RWPE2 (cell line): ENCODE measurements at regions not wholly inside any gene's neighbourhood (a gene's known extent, or its start where the extent isn't known, plus 50 kb on each side); places are given as distances from the start of the nearest gene placed in this dataset.

ENCODE experiments used
- ATAC-seq: fragments of 200-7000 bp; cut with Tn5 transposase; 3 replicates; pipeline ENCODE4 v1.9.1; 2021; ENCODE audit warnings: low read depth
- DNase-seq: peaks from one replicate; pipeline ENCODE4 v3.0.0-alpha.2; 2020; ENCODE audit warnings: low spot score
- H3K27ac ChIP-seq: fragments of 450-650 bp; 2 replicates; pipeline ENCODE4 v1.5.1; 2017; ENCODE audit warnings: mild to moderate bottlenecking; ENCODE audit not compliant: poor library complexity, severe bottlenecking
- H3K27me3 ChIP-seq: fragments of 250-450 bp; sonication (Bioruptor Pico); 2 replicates; pipeline ENCODE4 v1.5.1; 2021; ENCODE audit warnings: mild to moderate bottlenecking, moderate library complexity; ENCODE audit not compliant: insufficient read depth, poor library complexity, severe bottlenecking
- H3K36me3 ChIP-seq: fragments of 250-450 bp; sonication (Bioruptor Pico); 2 replicates; pipeline ENCODE4 v1.5.1; 2020; ENCODE audit warnings: low read depth, mild to moderate bottlenecking, moderate library complexity
- H3K4me1 ChIP-seq: fragments of 250-450 bp; sonication (Bioruptor Pico); 2 replicates; pipeline ENCODE4 v1.5.1; 2021; ENCODE audit warnings: mild to moderate bottlenecking, moderate library complexity; ENCODE audit not compliant: insufficient read depth, poor library complexity, severe bottlenecking
- H3K4me3 ChIP-seq: fragments of 250-450 bp; sonication (Bioruptor Pico); 2 replicates; pipeline ENCODE4 v1.5.1; 2021; ENCODE audit warnings: mild to moderate bottlenecking, moderate library complexity; ENCODE audit not compliant: severe bottlenecking
- H3K9me3 ChIP-seq: fragments of 250-450 bp; sonication (Bioruptor Pico); 2 replicates; pipeline ENCODE4 v1.5.1; 2021; ENCODE audit warnings: mild to moderate bottlenecking, moderate library complexity; ENCODE audit not compliant: severe bottlenecking
- CTCF ChIP-seq: fragments of 450-650 bp; IDR thresholded peaks from one replicate; pipeline ENCODE4 v1.5.1; 2017; ENCODE audit warnings: mild to moderate bottlenecking, moderate library complexity; ENCODE audit not compliant: poor library complexity, severe bottlenecking

GRCh38 chr12:105622846-105623736, 292.6 kb downstream of the C12orf75 start:
- no peaks in the 10 kb centered on the region for H3K27me3 ChIP-seq
- DNase-seq, result no peak
- H3K9me3 ChIP-seq, result no peaks in the 10 kb centered on the region
- no peaks in the 10 kb centered on the region for H3K36me3 ChIP-seq
- peaks cover 7% of the 10 kb centered on the region for H3K4me1 ChIP-seq
- no peak overlapping the region for H3K27ac ChIP-seq
- TF ChIP-seq CTCF, result no peak
- H3K4me3 ChIP-seq, result no peak overlapping the region
- no peak for ATAC-seq

GRCh38 chr12:105626653-105627052, 296.2 kb downstream of the C12orf75 start:
- no peak for TF ChIP-seq CTCF
- H3K4me3 ChIP-seq, result no peak overlapping the region
- ATAC-seq, result no peak
- no peaks in the 10 kb centered on the region for H3K27me3 ChIP-seq
- no peaks in the 10 kb centered on the region for H3K36me3 ChIP-seq
- DNase-seq, result no peak
- H3K9me3 ChIP-seq, result no peaks in the 10 kb centered on the region
- H3K27ac ChIP-seq, result no peak overlapping the region
- peaks cover 8% of the 10 kb centered on the region for H3K4me1 ChIP-seq

GRCh38 chr12:105637470-105637869, 307.0 kb downstream of the C12orf75 start:
- DNase-seq (no peak), ATAC-seq (no peak)
- Histone ChIP-seq H3K4me1 (no peaks in the 10 kb centered on the region), H3K4me3 (no peak overlapping the region), H3K36me3 (no peaks in the 10 kb centered on the region), H3K27ac (no peak overlapping the region), H3K9me3 (peaks cover 3% of the 10 kb centered on the region), H3K27me3 (no peaks in the 10 kb centered on the region)
- TF ChIP-seq CTCF, result no peak

- no peaks in the 10 kb centered on the region for H3K4me1 ChIP-seq
- TF ChIP-seq CTCF, result no peak
- no peak overlapping the region for H3K27ac ChIP-seq
- H3K4me3 ChIP-seq, result no peak overlapping the region
- no peaks in the 10 kb centered on the region for H3K27me3 ChIP-seq
- no peak for DNase-seq
- no peaks in the 10 kb centered on the region for H3K36me3 ChIP-seq
- no peak for ATAC-seq
- peaks cover 3% of the 10 kb centered on the region for H3K9me3 ChIP-seq
These were observed 310.3 kb downstream of the C12orf75 start for GRCh38 chr12:105640761-105641160.

GRCh38 chr12:105641749-105642148, 311.3 kb downstream of the C12orf75 start:
- TF ChIP-seq CTCF, result no peak

More at GRCh38 chr12:105641749-105642148, 311.3 kb downstream of the C12orf75 start:
- Histone ChIP-seq H3K4me3 (no peak overlapping the region), H3K27ac (no peak overlapping the region), H3K9me3 (peaks cover 3% of the 10 kb centered on the region), H3K36me3 (no peaks in the 10 kb centered on the region), H3K27me3 (no peaks in the 10 kb centered on the region), H3K4me1 (no peaks in the 10 kb centered on the region)
- ATAC-seq (no peak), DNase-seq (no peak)
